ENCODE measurements at regions not wholly inside any gene's neighbourhood (a gene's known extent, or its start where the extent isn't known, plus 50 kb on each side); places are given as distances from the start of the nearest gene placed in this dataset.

DNA sequence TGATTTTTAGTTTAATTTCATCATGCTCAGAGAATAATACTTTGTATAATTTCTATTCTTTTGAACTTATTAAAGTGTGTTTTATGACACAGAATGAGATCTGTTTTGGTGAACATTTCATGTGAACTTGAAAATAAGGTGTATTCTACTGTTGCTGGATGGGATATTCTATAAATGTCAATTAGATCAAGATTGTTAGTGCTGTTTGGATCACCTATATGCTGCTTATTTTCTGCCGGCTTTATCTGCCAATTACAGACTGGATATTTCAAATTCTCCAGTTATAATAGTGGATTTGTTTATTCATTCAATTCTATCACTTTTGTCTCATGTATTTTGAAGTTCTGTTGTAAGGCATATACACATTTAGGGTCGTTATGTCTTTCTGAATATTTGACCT, 720.7 kb upstream of the RIOK2 start:
- Histone ChIP-seq H3K36me3 (ENCODE audit: insufficient read depth, low read length) (no peaks in the 10 kb centered on the region), H3K79me2 (replicated peaks; ENCODE audit: insufficient read depth, low read length) (no peaks in the 10 kb centered on the region), H3K4me3 (ENCODE audit: low read length) (no peak overlapping the region), H3F3A (ENCODE audit: insufficient read depth, low read length, poor library complexity, severe bottlenecking) (no peaks in the 10 kb centered on the region), H2AFZ (ENCODE audit: low read depth, low read length) (no peak overlapping the region), H3K27ac (ENCODE audit: low read length) (no peak overlapping the region), H3K9me3 (ENCODE audit: low read length) (peaks cover 7% of the 10 kb centered on the region), H3K4me2 (ENCODE audit: low read length) (no peak overlapping the region), H4K20me1 (ENCODE audit: insufficient read depth) (no peaks in the 10 kb centered on the region), H3K27me3 (ENCODE audit: insufficient read depth, low read depth, low read length) (no peaks in the 10 kb centered on the region), H3K9ac (ENCODE audit: low read length) (no peak overlapping the region), H3K9me2 (ENCODE audit: insufficient read depth, low read length) (no peaks in the 10 kb centered on the region)
- TF ChIP-seq TAF1 (IDR thresholded peaks at IDR 0.05; ENCODE audit: low read depth) (no peak), SMC3 (conservative IDR thresholded peaks at IDR 0.05; ENCODE audit: poor library complexity) (no peak), MXI1 (conservative IDR thresholded peaks at IDR 0.05; ENCODE audit: poor library complexity, severe bottlenecking) (no peak), EZH2 (IDR thresholded peaks at IDR 0.05; ENCODE audit: borderline replicate concordance, insufficient read depth, low read length, poor library complexity, severe bottlenecking) (no peak), POLR2AphosphoS5 (IDR thresholded peaks at IDR 0.05) (no peak), RAD21 (conservative IDR thresholded peaks at IDR 0.05) (no peak), EP300 (conservative IDR thresholded peaks at IDR 0.05; ENCODE audit: poor library complexity, severe bottlenecking) (no peak)
- TF ChIP-seq, protein P1, sequence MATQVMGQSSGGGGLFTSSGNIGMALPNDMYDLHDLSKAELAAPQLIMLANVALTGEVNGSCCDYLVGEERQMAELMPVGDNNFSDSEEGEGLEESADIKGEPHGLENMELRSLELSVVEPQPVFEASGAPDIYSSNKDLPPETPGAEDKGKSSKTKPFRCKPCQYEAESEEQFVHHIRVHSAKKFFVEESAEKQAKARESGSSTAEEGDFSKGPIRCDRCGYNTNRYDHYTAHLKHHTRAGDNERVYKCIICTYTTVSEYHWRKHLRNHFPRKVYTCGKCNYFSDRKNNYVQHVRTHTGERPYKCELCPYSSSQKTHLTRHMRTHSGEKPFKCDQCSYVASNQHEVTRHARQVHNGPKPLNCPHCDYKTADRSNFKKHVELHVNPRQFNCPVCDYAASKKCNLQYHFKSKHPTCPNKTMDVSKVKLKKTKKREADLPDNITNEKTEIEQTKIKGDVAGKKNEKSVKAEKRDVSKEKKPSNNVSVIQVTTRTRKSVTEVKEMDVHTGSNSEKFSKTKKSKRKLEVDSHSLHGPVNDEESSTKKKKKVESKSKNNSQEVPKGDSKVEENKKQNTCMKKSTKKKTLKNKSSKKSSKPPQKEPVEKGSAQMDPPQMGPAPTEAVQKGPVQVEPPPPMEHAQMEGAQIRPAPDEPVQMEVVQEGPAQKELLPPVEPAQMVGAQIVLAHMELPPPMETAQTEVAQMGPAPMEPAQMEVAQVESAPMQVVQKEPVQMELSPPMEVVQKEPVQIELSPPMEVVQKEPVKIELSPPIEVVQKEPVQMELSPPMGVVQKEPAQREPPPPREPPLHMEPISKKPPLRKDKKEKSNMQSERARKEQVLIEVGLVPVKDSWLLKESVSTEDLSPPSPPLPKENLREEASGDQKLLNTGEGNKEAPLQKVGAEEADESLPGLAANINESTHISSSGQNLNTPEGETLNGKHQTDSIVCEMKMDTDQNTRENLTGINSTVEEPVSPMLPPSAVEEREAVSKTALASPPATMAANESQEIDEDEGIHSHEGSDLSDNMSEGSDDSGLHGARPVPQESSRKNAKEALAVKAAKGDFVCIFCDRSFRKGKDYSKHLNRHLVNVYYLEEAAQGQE (IDR thresholded peaks at IDR 0.05; ENCODE audit: borderline replicate concordance), result no peak
- TF ChIP-seq, protein P2, sequence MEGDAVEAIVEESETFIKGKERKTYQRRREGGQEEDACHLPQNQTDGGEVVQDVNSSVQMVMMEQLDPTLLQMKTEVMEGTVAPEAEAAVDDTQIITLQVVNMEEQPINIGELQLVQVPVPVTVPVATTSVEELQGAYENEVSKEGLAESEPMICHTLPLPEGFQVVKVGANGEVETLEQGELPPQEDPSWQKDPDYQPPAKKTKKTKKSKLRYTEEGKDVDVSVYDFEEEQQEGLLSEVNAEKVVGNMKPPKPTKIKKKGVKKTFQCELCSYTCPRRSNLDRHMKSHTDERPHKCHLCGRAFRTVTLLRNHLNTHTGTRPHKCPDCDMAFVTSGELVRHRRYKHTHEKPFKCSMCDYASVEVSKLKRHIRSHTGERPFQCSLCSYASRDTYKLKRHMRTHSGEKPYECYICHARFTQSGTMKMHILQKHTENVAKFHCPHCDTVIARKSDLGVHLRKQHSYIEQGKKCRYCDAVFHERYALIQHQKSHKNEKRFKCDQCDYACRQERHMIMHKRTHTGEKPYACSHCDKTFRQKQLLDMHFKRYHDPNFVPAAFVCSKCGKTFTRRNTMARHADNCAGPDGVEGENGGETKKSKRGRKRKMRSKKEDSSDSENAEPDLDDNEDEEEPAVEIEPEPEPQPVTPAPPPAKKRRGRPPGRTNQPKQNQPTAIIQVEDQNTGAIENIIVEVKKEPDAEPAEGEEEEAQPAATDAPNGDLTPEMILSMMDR (IDR thresholded peaks at IDR 0.05; ENCODE audit: poor library complexity, severe bottlenecking), result no peak

DNA sequence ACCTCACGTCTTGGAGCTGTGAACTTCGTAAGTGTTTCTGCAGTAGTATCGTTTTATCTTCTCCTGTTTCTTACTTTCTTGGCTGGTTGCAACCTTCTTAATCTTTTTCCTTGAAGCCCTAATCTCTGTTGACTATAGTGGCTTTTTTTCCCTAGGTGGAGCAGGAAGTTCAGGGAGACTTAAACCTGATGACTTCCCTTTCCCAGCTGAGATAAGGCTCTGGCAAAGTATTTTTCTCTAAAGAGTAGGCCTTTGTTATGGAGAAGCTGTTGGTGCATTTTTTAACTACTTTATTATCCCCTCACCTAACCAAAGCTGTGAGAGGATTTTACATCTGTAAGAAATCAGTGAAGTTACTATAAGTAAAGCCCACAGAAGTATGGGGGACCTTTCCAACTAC, 723.1 kb upstream of the RIOK2 start:
- Histone ChIP-seq H3K36me3 (ENCODE audit: insufficient read depth, low read length) (no peaks in the 10 kb centered on the region), H3K27me3 (ENCODE audit: insufficient read depth, low read depth, low read length) (no peaks in the 10 kb centered on the region), H3K27ac (ENCODE audit: low read length) (no peak overlapping the region), H2AFZ (ENCODE audit: low read depth, low read length) (no peak overlapping the region), H3K79me2 (replicated peaks; ENCODE audit: insufficient read depth, low read length) (no peaks in the 10 kb centered on the region), H3K9me2 (ENCODE audit: insufficient read depth, low read length) (no peaks in the 10 kb centered on the region), H4K20me1 (ENCODE audit: insufficient read depth) (no peaks in the 10 kb centered on the region), H3F3A (ENCODE audit: insufficient read depth, low read length, poor library complexity, severe bottlenecking) (no peaks in the 10 kb centered on the region), H3K4me2 (ENCODE audit: low read length) (no peak overlapping the region), H3K9me3 (ENCODE audit: low read length) (peaks cover 7% of the 10 kb centered on the region), H3K4me3 (ENCODE audit: low read length) (no peak overlapping the region), H3K9ac (ENCODE audit: low read length) (no peak overlapping the region)
- TF ChIP-seq TAF1 (IDR thresholded peaks at IDR 0.05; ENCODE audit: low read depth), result no peak
- TF ChIP-seq, protein P1 (IDR thresholded peaks at IDR 0.05; ENCODE audit: borderline replicate concordance), result no peak
- TF ChIP-seq POLR2AphosphoS5 (IDR thresholded peaks at IDR 0.05), result no peak
